ENCODE measurements at regions not wholly inside any gene's neighbourhood (a gene's known extent, or its start where the extent isn't known, plus 50 kb on each side); places are given as distances from the start of the nearest gene placed in this dataset.

GRCh38 chr7:112858838-112859237 is 68.6 kb upstream of the TMEM168 start:
- no peak for TF ChIP-seq REST (IDR thresholded peaks at IDR 0.05; ENCODE audit: insufficient read depth in 1 of 2, low read depth in 2 of 2, low read length in 2 of 2)
- no peak for TF ChIP-seq TAF1 (IDR thresholded peaks at IDR 0.05; ENCODE audit: borderline replicate concordance, insufficient read depth, low read length)
- TF ChIP-seq SIN3A (IDR thresholded peaks at IDR 0.05; ENCODE audit: borderline replicate concordance, insufficient read depth, low read length): no peak
- no peak for TF ChIP-seq POLR2AphosphoS5 (IDR thresholded peaks at IDR 0.05; ENCODE audit: low read depth, low read length)
- no peak for TF ChIP-seq FOXP2 (optimal IDR thresholded peaks at IDR 0.05; ENCODE audit: borderline replicate concordance, extremely low read depth, extremely low read length, insufficient read depth)

GRCh38 chr7:112855227-112855626 is 65.0 kb upstream of the TMEM168 start:
- TF ChIP-seq REST (IDR thresholded peaks at IDR 0.05; ENCODE audit: insufficient read depth in 1 of 2, low read depth in 2 of 2, low read length in 2 of 2) (no peak), SIN3A (IDR thresholded peaks at IDR 0.05; ENCODE audit: borderline replicate concordance, insufficient read depth, low read length) (no peak), TAF1 (IDR thresholded peaks at IDR 0.05; ENCODE audit: borderline replicate concordance, insufficient read depth, low read length) (no peak), FOXP2 (optimal IDR thresholded peaks at IDR 0.05; ENCODE audit: borderline replicate concordance, extremely low read depth, extremely low read length, insufficient read depth) (no peak), POLR2AphosphoS5 (IDR thresholded peaks at IDR 0.05; ENCODE audit: low read depth, low read length) (no peak)

- TF ChIP-seq POLR2AphosphoS5 (IDR thresholded peaks at IDR 0.05; ENCODE audit: low read depth, low read length): no peak
- no peak for TF ChIP-seq REST (IDR thresholded peaks at IDR 0.05; ENCODE audit: insufficient read depth in 1 of 2, low read depth in 2 of 2, low read length in 2 of 2)
- TF ChIP-seq SIN3A (IDR thresholded peaks at IDR 0.05; ENCODE audit: borderline replicate concordance, insufficient read depth, low read length): no peak
- no peak for TF ChIP-seq FOXP2 (optimal IDR thresholded peaks at IDR 0.05; ENCODE audit: borderline replicate concordance, extremely low read depth, extremely low read length, insufficient read depth)
- no peak for TF ChIP-seq TAF1 (IDR thresholded peaks at IDR 0.05; ENCODE audit: borderline replicate concordance, insufficient read depth, low read length)
These were observed 64.0 kb upstream of the TMEM168 start for GRCh38 chr7:112854169-112854568.

GRCh38 chr7:112853422-112853821 is 63.2 kb upstream of the TMEM168 start:
- no peak for TF ChIP-seq REST (IDR thresholded peaks at IDR 0.05; ENCODE audit: insufficient read depth in 1 of 2, low read depth in 2 of 2, low read length in 2 of 2)
- no peak for TF ChIP-seq FOXP2 (optimal IDR thresholded peaks at IDR 0.05; ENCODE audit: borderline replicate concordance, extremely low read depth, extremely low read length, insufficient read depth)
- no peak for TF ChIP-seq SIN3A (IDR thresholded peaks at IDR 0.05; ENCODE audit: borderline replicate concordance, insufficient read depth, low read length)
- no peak for TF ChIP-seq TAF1 (IDR thresholded peaks at IDR 0.05; ENCODE audit: borderline replicate concordance, insufficient read depth, low read length)
- no peak for TF ChIP-seq POLR2AphosphoS5 (IDR thresholded peaks at IDR 0.05; ENCODE audit: low read depth, low read length)

GRCh38 chr7:112843151-112843550 is 53.0 kb upstream of the TMEM168 start:
- TF ChIP-seq FOXP2 (optimal IDR thresholded peaks at IDR 0.05; ENCODE audit: borderline replicate concordance, extremely low read depth, extremely low read length, insufficient read depth) (no peak), REST (IDR thresholded peaks at IDR 0.05; ENCODE audit: insufficient read depth in 1 of 2, low read depth in 2 of 2, low read length in 2 of 2) (no peak), POLR2AphosphoS5 (IDR thresholded peaks at IDR 0.05; ENCODE audit: low read depth, low read length) (no peak), TAF1 (IDR thresholded peaks at IDR 0.05; ENCODE audit: borderline replicate concordance, insufficient read depth, low read length) (no peak), SIN3A (IDR thresholded peaks at IDR 0.05; ENCODE audit: borderline replicate concordance, insufficient read depth, low read length) (no peak)
